ENCODE measurements at regions not wholly inside any gene's neighbourhood (a gene's known extent, or its start where the extent isn't known, plus 50 kb on each side); places are given as distances from the start of the nearest gene placed in this dataset.

GRCh38 chr12:65765436-65765813 is 58.9 kb upstream of the HMGA2 start:
- no peak for DNase-seq (ENCODE audit: low read depth in 2 of 2)

- no peak for DNase-seq (ENCODE audit: low read depth in 2 of 2)
These were observed 54.4 kb upstream of the HMGA2 start for GRCh38 chr12:65769880-65770279.

Measured in stimulated activated CD4-positive, alpha-beta T cell treated with anti-CD3 and anti-CD28 coated beads, Interleukin-15, amount 100 ng/mL, for 48 hours (primary cell).